Transverse colon (tissue), 4 donors: ENCODE measurements at regions not wholly inside any gene's neighbourhood (a gene's known extent, or its start where the extent isn't known, plus 50 kb on each side); places are given as distances from the start of the nearest gene placed in this dataset.

Source experiments
- DNase-seq: peaks from one replicate; pipeline ENCODE4 v3.0.0-alpha.2; 2019
- H3K27ac ChIP-seq, 4 donors: fragments of 200-600 bp; sonication (generic); 2 replicates each; pipeline ENCODE4 v1.5.1; 2016 to 2018; ENCODE audit warnings: inconsistent platforms in 4 of 4
- H3K27me3 ChIP-seq: fragments of 200-600 bp; sonication (generic); 2 replicates; pipeline ENCODE4 v1.5.1; 2017; ENCODE audit warnings: inconsistent platforms
- H3K36me3 ChIP-seq, 4 donors: fragments of 200-600 bp; sonication (generic); 2 replicates each; pipeline ENCODE4 v1.5.1; 2017 to 2019; ENCODE audit warnings: inconsistent platforms in 4 of 4
- H3K4me1 ChIP-seq, 4 donors: fragments of 200-600 bp; sonication (generic); 2 replicates each; pipeline ENCODE4 v1.5.1; 2017 to 2020; ENCODE audit warnings: inconsistent platforms in 4 of 4
- H3K4me3 ChIP-seq, 4 donors: fragments of 200-600 bp; sonication (generic); 1 replicate in 1 of 4; 2 replicates in 3 of 4; pipeline versions ENCODE4 v1.5.1 to v1.6.1; 2017 to 2019; ENCODE audit warnings: inconsistent platforms in 4 of 4
- H3K9me3 ChIP-seq, 2 donors: fragments of 200-600 bp; sonication (generic); 2 replicates each; pipeline ENCODE4 v1.5.1; 2017 to 2019; ENCODE audit warnings: inconsistent platforms in 2 of 2
- EP300 ChIP-seq: sonication (generic); formaldehyde crosslinking; IDR thresholded peaks from one replicate; pipeline ENCODE4 v1.6.1; 2017; ENCODE audit warnings: antibody characterized with exemption, low read depth
- POLR2A ChIP-seq: fragments of 450-650 bp; IDR thresholded peaks from one replicate; pipeline ENCODE4 v1.6.1; 2016; ENCODE audit warnings: antibody characterized with exemption, mild to moderate bottlenecking, moderate library complexity
- POLR2AphosphoS5 ChIP-seq, 3 donors: sonication (generic); formaldehyde crosslinking; IDR thresholded peaks; one replicate each; pipeline ENCODE4 v1.6.1; 2016; ENCODE audit warnings: antibody characterized with exemption in 3 of 3
- WGBS, 2 donors: methylation state at CpG; one replicate each; pipeline ENCODE4 v1.1.5; 2018; ENCODE audit warnings: low coverage in 1 of 2; 5-methylcytosine and 5-hydroxymethylcytosine counted together
- in situ Hi-C, 4 donors: fragments of 200-750 bp; cut with MboI; loops; one replicate each; pipeline versions ENCODE4 v1.15.0 to v1.15.1; 2017; ENCODE audit warnings: low sequenced_read_pairs in 3 of 4, low pct_ligation_motif_present in 1 of 4, low pct_unique_long_range_greater_than_20kb in 1 of 4
- intact Hi-C: fragments of 100-400 bp; cut with DNase I; formaldehyde crosslinking; loops from one replicate; pipeline ENCODE4 v1.15.1; 2023; ENCODE audit warnings: low total_unique reads
- TF ChIP-seq, protein P1 (sequence below), 5 experiments: fragments of 200-600 bp in 3 of 5; fragments of 450-650 bp in 2 of 5; sonication (generic) in 3 of 5; IDR thresholded peaks; 1 replicate in 2 of 5; 2 replicates in 3 of 5; pipeline ENCODE4 v1.5.1; 2016 to 2017; ENCODE audit warnings: antibody characterized with exemption in 5 of 5, inconsistent platforms in 3 of 5, mild to moderate bottlenecking in 2 of 5, moderate library complexity in 1 of 5

DNA sequence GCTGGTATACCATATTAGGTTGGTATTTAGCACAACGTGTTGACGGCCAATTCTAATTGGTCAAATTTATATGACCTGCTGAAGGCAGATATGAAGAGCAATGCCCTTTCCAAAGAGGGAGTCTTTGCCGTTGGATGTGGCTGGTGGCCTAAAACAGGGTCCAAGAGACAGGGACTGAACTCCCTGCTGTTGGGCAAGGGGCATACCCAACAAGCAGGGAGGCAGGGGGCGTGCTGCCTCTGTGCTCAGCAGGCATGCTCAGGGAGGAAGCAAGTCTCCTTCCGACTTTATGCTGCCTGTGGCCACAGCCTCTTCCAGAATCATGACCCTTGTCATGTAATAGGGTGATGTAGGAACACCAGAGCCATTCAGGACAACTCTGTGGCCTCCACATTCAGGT is 167.7 kb upstream of the NPVF start:
- no peak for DNase-seq
- Histone ChIP-seq H3K27ac (no peak overlapping the region), H3K4me3 (no peak overlapping the region), H3K27me3 (no peaks in the 10 kb centered on the region), H3K4me1 (peaks cover 0 to 14% (median 2%) of the 10 kb centered on the region in 4 donors), H3K9me3 (no peaks in the 10 kb centered on the region), H3K36me3 (no peaks in the 10 kb centered on the region)
- intact Hi-C loops (no loop called here), in situ Hi-C loops (loop anchor here in 3 of 4 donors (5.0 to 10.0 kb wide), 6 partner anchors 141 to 449 kb away; no protein-coding TSS in a partner anchor)
- 90% methylated on average over 5 of the region's 5 CpGs; no CpG with 5 or more reads in 1 of the 2 donors for WGBS, 2 donors
- TF ChIP-seq, protein P1, sequence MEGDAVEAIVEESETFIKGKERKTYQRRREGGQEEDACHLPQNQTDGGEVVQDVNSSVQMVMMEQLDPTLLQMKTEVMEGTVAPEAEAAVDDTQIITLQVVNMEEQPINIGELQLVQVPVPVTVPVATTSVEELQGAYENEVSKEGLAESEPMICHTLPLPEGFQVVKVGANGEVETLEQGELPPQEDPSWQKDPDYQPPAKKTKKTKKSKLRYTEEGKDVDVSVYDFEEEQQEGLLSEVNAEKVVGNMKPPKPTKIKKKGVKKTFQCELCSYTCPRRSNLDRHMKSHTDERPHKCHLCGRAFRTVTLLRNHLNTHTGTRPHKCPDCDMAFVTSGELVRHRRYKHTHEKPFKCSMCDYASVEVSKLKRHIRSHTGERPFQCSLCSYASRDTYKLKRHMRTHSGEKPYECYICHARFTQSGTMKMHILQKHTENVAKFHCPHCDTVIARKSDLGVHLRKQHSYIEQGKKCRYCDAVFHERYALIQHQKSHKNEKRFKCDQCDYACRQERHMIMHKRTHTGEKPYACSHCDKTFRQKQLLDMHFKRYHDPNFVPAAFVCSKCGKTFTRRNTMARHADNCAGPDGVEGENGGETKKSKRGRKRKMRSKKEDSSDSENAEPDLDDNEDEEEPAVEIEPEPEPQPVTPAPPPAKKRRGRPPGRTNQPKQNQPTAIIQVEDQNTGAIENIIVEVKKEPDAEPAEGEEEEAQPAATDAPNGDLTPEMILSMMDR (IDR thresholded peaks at IDR 0.05) = no peak
- TF ChIP-seq EP300 (no peak), POLR2AphosphoS5 (IDR thresholded peaks at IDR 0.05) (no peak), POLR2A (no peak)

DNA sequence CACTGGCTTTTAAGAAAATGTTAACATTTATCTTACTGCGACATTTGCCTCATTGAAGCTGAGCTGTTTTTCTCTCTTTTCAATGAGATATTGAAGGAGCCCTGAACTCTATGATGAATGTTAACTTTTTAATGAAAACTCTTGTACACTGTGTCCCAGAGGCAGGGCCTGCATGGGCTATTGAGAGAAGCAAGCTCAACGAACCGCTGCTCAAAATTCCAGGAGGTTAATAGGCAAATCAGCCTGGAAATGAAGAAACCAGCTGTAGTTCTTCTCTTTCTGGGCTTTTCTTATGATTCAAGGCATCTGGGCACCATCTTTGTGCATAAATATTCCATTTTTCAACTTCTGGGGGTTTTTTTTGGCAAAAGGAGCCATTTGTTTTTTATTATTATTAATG is 168.4 kb upstream of the NPVF start:
- H3K4me1 ChIP-seq = peaks cover 0 to 10% (median 2%) of the 10 kb centered on the region in 4 donors
- H3K36me3 ChIP-seq = no peaks in the 10 kb centered on the region
- DNase-seq = no peak
- no peaks in the 10 kb centered on the region for H3K9me3 ChIP-seq
- 73 to 85% methylated on average over 3 of the region's 3 CpGs for WGBS, 2 donors
- TF ChIP-seq EP300 = no peak
- no peak for TF ChIP-seq POLR2A
- TF ChIP-seq POLR2AphosphoS5 (IDR thresholded peaks at IDR 0.05) = no peak
- TF ChIP-seq, protein P1 (IDR thresholded peaks at IDR 0.05) = no peak
- H3K4me3 ChIP-seq = no peak overlapping the region
- in situ Hi-C loops (loop anchor here in 3 of 4 donors (5.0 to 10.0 kb wide), 6 partner anchors 142 to 448 kb away; no protein-coding TSS in a partner anchor), intact Hi-C loops (no loop called here)
- no peak overlapping the region for H3K27ac ChIP-seq
- H3K27me3 ChIP-seq = no peaks in the 10 kb centered on the region

DNA sequence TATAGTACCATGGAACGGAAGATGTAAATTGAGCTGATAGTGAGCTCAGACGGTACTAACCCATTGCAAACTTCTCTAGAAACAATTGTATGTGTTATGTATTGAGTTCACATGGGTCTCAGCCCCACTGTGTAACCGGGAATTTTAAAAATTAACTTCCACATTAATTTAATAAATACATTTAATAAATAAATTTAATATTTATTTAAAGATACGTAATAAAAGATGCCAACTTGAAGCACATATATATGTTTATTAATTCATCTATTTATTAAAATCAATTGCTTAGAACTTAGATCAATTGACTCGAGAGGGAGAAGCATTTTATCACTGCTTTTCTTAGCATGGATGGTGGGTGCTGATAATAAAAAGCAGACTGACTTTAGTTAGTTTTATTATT is 170.1 kb upstream of the NPVF start:
- Histone ChIP-seq H3K36me3 (no peaks in the 10 kb centered on the region), H3K27me3 (no peaks in the 10 kb centered on the region), H3K9me3 (no peaks in the 10 kb centered on the region), H3K4me3 (no peak overlapping the region), H3K27ac (no peak overlapping the region), H3K4me1 (no peaks in the 10 kb centered on the region)
- DNase-seq = no peak
- 87 to 92% methylated on average over 5 of the region's 5 CpGs for WGBS, 2 donors
- intact Hi-C loops (no loop called here), in situ Hi-C loops (loop anchor here in 3 of 4 donors (5.0 to 10.0 kb wide), 6 partner anchors 144 to 446 kb away; no protein-coding TSS in a partner anchor)
- TF ChIP-seq POLR2AphosphoS5 (IDR thresholded peaks at IDR 0.05) = no peak
- TF ChIP-seq, protein P1 (IDR thresholded peaks at IDR 0.05) = no peak
- TF ChIP-seq EP300 = no peak
- TF ChIP-seq POLR2A = no peak

DNA sequence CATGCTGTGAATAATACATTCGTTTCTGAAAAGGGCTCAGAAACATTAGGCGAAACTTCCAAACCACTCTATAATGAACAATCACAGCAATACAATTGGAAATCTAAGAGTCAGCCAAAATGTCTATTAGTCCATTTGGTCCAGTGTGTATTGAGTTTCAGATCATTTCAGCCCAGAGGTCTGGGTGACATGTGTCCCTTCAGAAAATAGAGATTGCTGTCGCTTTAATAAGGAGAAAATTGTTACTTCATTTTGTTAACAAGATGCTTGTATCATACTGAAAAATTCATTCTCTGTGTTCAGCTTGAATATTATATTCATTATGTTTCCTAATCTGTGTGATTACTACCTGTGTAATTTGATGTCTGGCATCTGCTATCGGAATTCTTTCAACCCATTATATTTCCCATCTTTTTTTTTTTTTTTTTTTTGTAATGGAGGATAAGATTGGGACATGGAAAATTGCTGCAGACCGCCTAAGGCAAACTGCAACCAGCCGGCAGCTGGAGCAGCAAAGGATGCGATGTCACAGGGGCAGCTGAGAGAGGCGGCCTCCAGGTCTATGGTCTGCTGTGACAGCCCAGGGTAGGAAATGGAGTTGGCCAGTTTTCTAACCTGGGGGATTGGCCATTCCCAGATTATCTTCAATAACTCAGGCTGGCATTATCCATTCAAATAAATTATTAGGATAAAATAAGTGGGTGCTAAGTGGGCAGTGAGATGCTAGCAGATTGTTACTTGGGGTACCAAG is 170.9 kb upstream of the NPVF start:
- H3K4me3 ChIP-seq = no peak overlapping the region
- no peak for DNase-seq
- no peak overlapping the region for H3K27ac ChIP-seq
- H3K4me1 ChIP-seq = no peaks in the 10 kb centered on the region
- intact Hi-C loops (no loop called here), in situ Hi-C loops (loop anchor here in 3 of 4 donors (5.0 to 10.0 kb wide), 6 partner anchors 144 to 446 kb away; no protein-coding TSS in a partner anchor)
- WGBS, 2 donors = 90 to 92% methylated on average over 6 to 8 of the region's 8 CpGs
- no peaks in the 10 kb centered on the region for H3K9me3 ChIP-seq
- TF ChIP-seq EP300 (no peak), POLR2A (no peak), POLR2AphosphoS5 (IDR thresholded peaks at IDR 0.05) (no peak)
- TF ChIP-seq, protein P1 (IDR thresholded peaks at IDR 0.05) = no peak
- H3K27me3 ChIP-seq = no peaks in the 10 kb centered on the region
- no peaks in the 10 kb centered on the region for H3K36me3 ChIP-seq
